Subcutaneous abdominal adipose tissue (tissue), 5 donors: ENCODE measurements at regions not wholly inside any gene's neighbourhood (a gene's known extent, or its start where the extent isn't known, plus 50 kb on each side); places are given as distances from the start of the nearest gene placed in this dataset.

Source experiments
- H3K27ac ChIP-seq: one replicate; pipeline ENCODE4 v1.7.0; 2013; ENCODE audit warnings: low read depth, mild to moderate bottlenecking, inconsistent platforms, low read length, moderate library complexity
- H3K27me3 ChIP-seq, 5 donors: one replicate each; pipeline ENCODE4 v1.7.0; 2013; ENCODE audit warnings: low read length in 5 of 5, inconsistent platforms in 1 of 5; ENCODE audit not compliant: control insufficient read depth in 5 of 5, insufficient read depth in 4 of 5
- H3K36me3 ChIP-seq, 5 donors: one replicate each; pipeline ENCODE4 v1.7.0; 2013; ENCODE audit warnings: low read length in 5 of 5; ENCODE audit not compliant: control insufficient read depth in 5 of 5, insufficient read depth in 5 of 5
- H3K4me1 ChIP-seq, 5 donors: one replicate each; pipeline ENCODE4 v1.7.0; 2013; ENCODE audit warnings: low read length in 5 of 5, mild to moderate bottlenecking in 3 of 5, moderate library complexity in 1 of 5; ENCODE audit not compliant: control insufficient read depth in 5 of 5, insufficient read depth in 5 of 5
- H3K4me3 ChIP-seq, 5 donors: one replicate each; pipeline ENCODE4 v1.7.0; 2013; ENCODE audit warnings: low read length in 5 of 5, low read depth in 1 of 5
- H3K9ac ChIP-seq, 5 donors: one replicate each; pipeline ENCODE4 v1.7.0; 2013; ENCODE audit warnings: low read length in 5 of 5, mild to moderate bottlenecking in 4 of 5, moderate library complexity in 3 of 5
- H3K9me3 ChIP-seq, 5 donors: one replicate each; pipeline ENCODE4 v1.7.0; 2013; ENCODE audit warnings: low read length in 5 of 5; ENCODE audit not compliant: control insufficient read depth in 5 of 5
- donor health status: healthy.
- donor health status: healthy.
- donor health status: healthy.
- donor health status: healthy.
- donor health status: healthy.

DNA sequence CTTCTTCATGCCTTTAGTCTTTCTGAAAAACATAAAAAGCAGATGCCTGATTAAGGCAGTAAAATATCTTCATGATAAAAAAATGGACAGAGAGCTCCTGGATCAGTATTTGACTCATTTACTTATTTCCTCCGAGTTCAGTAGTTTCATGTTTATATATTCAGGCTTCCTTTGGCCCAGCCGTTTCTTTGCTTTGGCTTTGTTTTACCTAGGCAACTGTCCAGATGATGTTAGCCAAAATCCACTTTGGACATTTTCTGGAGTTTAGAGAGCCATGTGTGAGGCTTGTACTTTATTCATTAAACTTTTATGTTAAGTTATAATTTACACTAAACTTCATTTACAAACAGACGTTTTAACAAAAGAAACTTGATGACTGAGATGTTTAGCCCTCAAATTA lies 307.1 kb upstream of the RSPO3 start:
- Histone ChIP-seq H3K9ac (no peak overlapping the region), H3K27ac (no peak overlapping the region)

GRCh38 chr6:126812010-126812409 lies 306.5 kb upstream of the RSPO3 start:
- peak overlapping the region in 1 of 5 donors; percentile 5 for H3K9ac ChIP-seq
- H3K4me1 ChIP-seq, result peaks cover 0 to 15% (median 7%) of the 10 kb centered on the region in 5 donors
- H3K27me3 ChIP-seq, result no peaks in the 10 kb centered on the region
- peak overlapping the region in 1 of 5 donors; percentile 11 for H3K4me3 ChIP-seq
- no peaks in the 10 kb centered on the region for H3K36me3 ChIP-seq
- no peak overlapping the region for H3K27ac ChIP-seq
- H3K9me3 ChIP-seq, result no peaks in the 10 kb centered on the region

More for the DNA sequence above, 307.1 kb upstream of the RSPO3 start:
- no peaks in the 10 kb centered on the region for H3K9me3 ChIP-seq
- H3K4me1 ChIP-seq, result peaks cover 0 to 15% (median 7%) of the 10 kb centered on the region in 5 donors
- H3K36me3 ChIP-seq, result no peaks in the 10 kb centered on the region
- H3K4me3 ChIP-seq, result no peak overlapping the region
- H3K27me3 ChIP-seq, result no peaks in the 10 kb centered on the region

- no peaks in the 10 kb centered on the region for H3K27me3 ChIP-seq
- H3K4me1 ChIP-seq, result peaks cover 0 to 15% (median 7%) of the 10 kb centered on the region in 5 donors
- H3K9ac ChIP-seq, result peak overlapping the region in 1 of 5 donors; percentile 5
- no peaks in the 10 kb centered on the region for H3K36me3 ChIP-seq
- H3K4me3 ChIP-seq, result no peak overlapping the region
- H3K27ac ChIP-seq, result no peak overlapping the region
- H3K9me3 ChIP-seq, result no peaks in the 10 kb centered on the region
Observed at GRCh38 chr6:126812651-126813050, 305.8 kb upstream of the RSPO3 start.

DNA sequence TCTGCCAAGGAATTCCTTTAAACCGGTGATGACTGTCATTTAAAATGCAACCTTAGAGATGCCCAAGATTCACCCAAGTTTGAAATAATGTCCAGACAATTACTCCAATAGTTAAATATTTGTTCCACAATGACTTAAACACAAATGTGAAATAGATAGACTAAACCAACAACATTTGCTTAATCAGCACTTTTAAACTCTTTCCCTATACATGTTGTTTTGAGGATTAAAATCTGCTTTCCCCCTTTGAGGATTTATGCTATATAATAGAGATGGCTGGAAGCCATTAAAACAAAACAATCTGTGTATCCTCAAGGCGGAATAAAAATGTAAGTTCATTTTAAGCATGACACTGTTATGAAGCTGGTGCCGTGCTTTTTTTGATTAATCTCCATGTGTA lies 297.8 kb upstream of the RSPO3 start:
- H3K9me3 ChIP-seq, result no peaks in the 10 kb centered on the region
- H3K4me3 ChIP-seq, result no peak overlapping the region
- H3K36me3 ChIP-seq, result no peaks in the 10 kb centered on the region
- no peaks in the 10 kb centered on the region for H3K4me1 ChIP-seq
- H3K27me3 ChIP-seq, result no peaks in the 10 kb centered on the region
- H3K27ac ChIP-seq, result no peak overlapping the region
- H3K9ac ChIP-seq, result no peak overlapping the region

GRCh38 chr6:126821706-126822105 lies 296.8 kb upstream of the RSPO3 start:
- H3K9me3 ChIP-seq, result no peaks in the 10 kb centered on the region
- no peak overlapping the region for H3K4me3 ChIP-seq
- H3K27ac ChIP-seq, result no peak overlapping the region
- H3K9ac ChIP-seq, result no peak overlapping the region
- no peaks in the 10 kb centered on the region for H3K27me3 ChIP-seq
- no peaks in the 10 kb centered on the region for H3K36me3 ChIP-seq
- H3K4me1 ChIP-seq, result no peaks in the 10 kb centered on the region

DNA sequence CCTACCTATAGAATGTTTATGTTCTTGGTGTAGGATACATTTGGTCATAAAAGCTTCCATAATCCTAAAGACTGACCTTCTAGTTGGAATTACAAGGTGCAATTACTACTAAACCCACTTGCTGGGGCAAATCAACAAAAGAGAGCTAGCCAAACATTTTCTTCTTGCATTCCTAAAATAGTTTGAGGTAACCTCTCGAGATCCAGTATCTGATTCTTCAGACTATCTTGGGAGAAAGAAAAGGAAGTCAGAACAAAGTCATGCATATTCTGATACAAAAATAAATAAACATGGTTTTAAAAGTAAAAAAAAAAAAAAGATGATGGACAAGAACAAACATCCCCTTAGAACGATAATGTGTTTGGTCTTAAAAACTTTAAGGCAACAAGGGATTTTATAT lies 294.2 kb upstream of the RSPO3 start:
- H3K4me3 ChIP-seq, result no peak overlapping the region
- H3K4me1 ChIP-seq, result no peaks in the 10 kb centered on the region
- no peaks in the 10 kb centered on the region for H3K27me3 ChIP-seq
- no peak overlapping the region for H3K9ac ChIP-seq
- no peaks in the 10 kb centered on the region for H3K36me3 ChIP-seq
- H3K27ac ChIP-seq, result no peak overlapping the region
- no peaks in the 10 kb centered on the region for H3K9me3 ChIP-seq

- Histone ChIP-seq H3K4me3 (no peak overlapping the region), H3K9me3 (no peaks in the 10 kb centered on the region)
Observed at GRCh38 chr6:126824815-126825214, 293.7 kb upstream of the RSPO3 start.

DNA sequence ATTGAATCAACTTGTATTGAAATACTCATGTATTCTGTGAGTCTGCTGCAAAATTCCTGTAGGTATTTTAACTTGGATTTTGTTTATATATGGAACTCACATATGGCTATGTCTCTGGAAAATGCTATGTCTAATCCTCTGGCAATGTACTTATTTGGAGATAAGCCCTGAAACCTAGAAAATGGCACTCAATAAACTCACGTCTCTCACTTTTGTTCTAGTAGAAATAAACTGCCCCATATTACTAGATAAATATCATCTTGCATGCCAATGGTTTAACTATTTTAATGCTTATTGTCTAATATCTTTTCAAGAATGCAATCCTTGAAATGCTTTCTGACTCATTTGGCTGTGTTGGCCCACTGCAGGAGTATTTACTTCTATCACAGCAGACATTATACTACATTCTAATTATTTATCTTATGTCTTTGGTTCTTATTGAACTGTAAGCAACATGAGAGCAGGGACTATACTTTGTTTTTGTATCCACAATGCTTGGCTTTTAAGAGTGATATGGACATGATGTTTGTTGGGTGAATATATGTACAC lies 292.2 kb upstream of the RSPO3 start:
- no peaks in the 10 kb centered on the region for H3K27me3 ChIP-seq
- H3K36me3 ChIP-seq, result no peaks in the 10 kb centered on the region
- H3K27ac ChIP-seq, result no peak overlapping the region
- H3K9me3 ChIP-seq, result no peaks in the 10 kb centered on the region
- no peak overlapping the region for H3K4me3 ChIP-seq
- H3K4me1 ChIP-seq, result no peaks in the 10 kb centered on the region
- no peak overlapping the region for H3K9ac ChIP-seq

More at GRCh38 chr6:126824815-126825214, 293.7 kb upstream of the RSPO3 start:
- no peaks in the 10 kb centered on the region for H3K4me1 ChIP-seq
- H3K36me3 ChIP-seq, result no peaks in the 10 kb centered on the region
- no peak overlapping the region for H3K9ac ChIP-seq
- no peaks in the 10 kb centered on the region for H3K27me3 ChIP-seq
- H3K27ac ChIP-seq, result no peak overlapping the region

DNA sequence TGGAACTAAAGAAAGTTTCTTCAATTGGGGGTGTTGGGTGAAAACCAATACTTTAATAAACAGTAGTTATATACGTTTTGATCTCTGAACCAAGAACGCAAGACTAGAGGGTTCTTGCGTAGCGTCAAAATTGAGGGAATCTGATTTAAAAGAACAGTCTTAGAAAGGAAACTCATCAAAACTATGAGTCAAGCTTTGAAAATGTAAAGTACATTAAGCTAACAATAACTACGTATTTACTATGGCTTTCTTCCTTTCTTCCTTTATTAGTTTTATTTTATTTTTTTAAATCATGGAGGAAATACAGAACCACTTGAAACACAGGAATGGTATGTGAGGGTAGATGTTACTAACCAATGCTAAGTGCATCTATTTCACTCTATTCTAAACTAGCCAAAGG lies 287.0 kb upstream of the RSPO3 start:
- Histone ChIP-seq H3K36me3 (no peaks in the 10 kb centered on the region), H3K4me3 (no peak overlapping the region), H3K4me1 (no peaks in the 10 kb centered on the region), H3K27me3 (no peaks in the 10 kb centered on the region), H3K27ac (no peak overlapping the region), H3K9me3 (no peaks in the 10 kb centered on the region), H3K9ac (no peak overlapping the region)

DNA sequence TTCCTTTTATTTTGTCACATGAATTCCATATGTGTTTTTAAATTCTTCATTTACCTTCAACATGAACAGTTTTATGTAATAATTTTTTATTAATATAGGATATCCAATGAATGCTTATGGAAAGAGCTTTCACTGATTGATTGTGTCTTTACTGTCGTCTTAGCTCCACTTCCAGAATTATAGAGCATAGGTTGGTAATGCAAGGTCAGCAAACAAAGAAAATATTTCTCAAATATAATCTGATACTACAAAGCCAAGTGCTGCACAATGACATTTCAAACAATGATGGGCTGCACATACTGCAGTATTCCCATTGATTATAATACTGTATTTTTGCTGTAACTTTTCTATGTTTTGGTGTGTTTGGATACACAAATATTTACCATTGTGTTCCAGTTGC lies 275.7 kb upstream of the RSPO3 start:
- H3K27ac ChIP-seq, result no peak overlapping the region
- no peaks in the 10 kb centered on the region for H3K4me1 ChIP-seq
- no peaks in the 10 kb centered on the region for H3K9me3 ChIP-seq
- H3K4me3 ChIP-seq, result no peak overlapping the region
- H3K27me3 ChIP-seq, result no peaks in the 10 kb centered on the region
- H3K36me3 ChIP-seq, result no peaks in the 10 kb centered on the region
- no peak overlapping the region for H3K9ac ChIP-seq

DNA sequence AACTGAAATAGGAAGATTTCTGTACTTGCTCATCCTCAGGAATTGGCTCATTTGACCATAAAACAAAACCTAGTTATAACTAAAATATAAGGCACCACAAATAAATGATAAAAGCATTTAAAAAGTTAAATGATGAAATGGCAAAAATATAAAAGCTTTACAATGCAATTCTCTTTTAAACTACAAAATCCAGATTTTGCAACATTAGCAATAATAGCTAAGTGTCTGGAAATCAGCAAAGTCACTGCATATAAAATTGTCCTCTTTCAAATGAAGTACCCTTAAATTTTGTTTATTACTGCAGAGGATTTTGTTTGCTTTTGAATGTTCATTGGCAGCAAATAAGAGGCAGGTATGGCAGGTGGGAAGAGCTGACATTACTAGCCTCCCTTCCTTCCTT lies 270.4 kb upstream of the RSPO3 start:
- Histone ChIP-seq H3K4me1 (no peaks in the 10 kb centered on the region), H3K9me3 (no peaks in the 10 kb centered on the region), H3K36me3 (no peaks in the 10 kb centered on the region), H3K9ac (no peak overlapping the region), H3K27me3 (no peaks in the 10 kb centered on the region), H3K27ac (no peak overlapping the region), H3K4me3 (no peak overlapping the region)
